NB4 (cell line): ENCODE measurements at regions not wholly inside any gene's neighbourhood (a gene's known extent, or its start where the extent isn't known, plus 50 kb on each side); places are given as distances from the start of the nearest gene placed in this dataset.
"Not testable (repeated sequence)": the region's sequence is repeated elsewhere in the genome, so short reads cannot be mapped to it uniquely, and the experiment has no call there.

Source experiments
- DNase-seq: peaks from one replicate; pipeline ENCODE4 v3.0.0; 2010; ENCODE audit warnings: low read depth
- H3K4me3 ChIP-seq: one replicate; pipeline ENCODE4 v1.5.1; 2011; ENCODE audit warnings: mild to moderate bottlenecking, low read depth, low read length, moderate library complexity
- MYC ChIP-seq: IDR thresholded peaks from 2 replicates; pipeline ENCODE4 v1.6.1; 2011; ENCODE audit warnings: low read depth, low read length
- POLR2A ChIP-seq: IDR thresholded peaks from 2 replicates; pipeline ENCODE4 v1.6.1; 2011; ENCODE audit warnings: mild to moderate bottlenecking; ENCODE audit not compliant: insufficient read length; ENCODE audit errors: extremely low read depth
- TF ChIP-seq, protein P1 (sequence below): IDR thresholded peaks from 2 replicates; pipeline ENCODE4 v1.6.1; 2011; ENCODE audit warnings: low read depth, low read length
- TF ChIP-seq, protein P2 (sequence below): IDR thresholded peaks from one replicate; pipeline ENCODE4 v1.5.1; 2012; ENCODE audit warnings: low read depth, low read length

DNA sequence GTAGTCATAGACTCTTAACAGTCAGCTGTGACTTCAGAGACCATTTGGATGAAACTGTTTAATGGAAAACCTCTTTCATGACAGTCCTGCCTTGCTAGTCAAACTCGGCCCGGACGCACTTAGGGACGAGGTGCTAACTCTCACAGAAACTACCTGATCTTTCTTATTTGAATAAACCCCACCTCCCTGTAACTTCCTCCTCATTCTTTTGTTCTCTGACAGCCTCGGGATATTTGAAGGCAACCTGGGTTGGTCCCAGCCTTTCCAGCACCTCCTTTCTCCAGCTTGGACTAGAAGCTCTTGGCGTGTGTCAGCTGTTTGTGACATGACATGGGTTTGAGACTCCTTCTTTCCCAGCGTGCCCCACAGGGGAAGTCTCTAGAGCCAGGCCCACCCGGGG, 175.3 kb upstream of the EXOC2 start:
- DNase-seq = no peak
- TF ChIP-seq, protein P1, sequence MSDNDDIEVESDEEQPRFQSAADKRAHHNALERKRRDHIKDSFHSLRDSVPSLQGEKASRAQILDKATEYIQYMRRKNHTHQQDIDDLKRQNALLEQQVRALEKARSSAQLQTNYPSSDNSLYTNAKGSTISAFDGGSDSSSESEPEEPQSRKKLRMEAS = no peak
- TF ChIP-seq MYC (no peak), POLR2A (no peak)
- TF ChIP-seq, protein P2, sequence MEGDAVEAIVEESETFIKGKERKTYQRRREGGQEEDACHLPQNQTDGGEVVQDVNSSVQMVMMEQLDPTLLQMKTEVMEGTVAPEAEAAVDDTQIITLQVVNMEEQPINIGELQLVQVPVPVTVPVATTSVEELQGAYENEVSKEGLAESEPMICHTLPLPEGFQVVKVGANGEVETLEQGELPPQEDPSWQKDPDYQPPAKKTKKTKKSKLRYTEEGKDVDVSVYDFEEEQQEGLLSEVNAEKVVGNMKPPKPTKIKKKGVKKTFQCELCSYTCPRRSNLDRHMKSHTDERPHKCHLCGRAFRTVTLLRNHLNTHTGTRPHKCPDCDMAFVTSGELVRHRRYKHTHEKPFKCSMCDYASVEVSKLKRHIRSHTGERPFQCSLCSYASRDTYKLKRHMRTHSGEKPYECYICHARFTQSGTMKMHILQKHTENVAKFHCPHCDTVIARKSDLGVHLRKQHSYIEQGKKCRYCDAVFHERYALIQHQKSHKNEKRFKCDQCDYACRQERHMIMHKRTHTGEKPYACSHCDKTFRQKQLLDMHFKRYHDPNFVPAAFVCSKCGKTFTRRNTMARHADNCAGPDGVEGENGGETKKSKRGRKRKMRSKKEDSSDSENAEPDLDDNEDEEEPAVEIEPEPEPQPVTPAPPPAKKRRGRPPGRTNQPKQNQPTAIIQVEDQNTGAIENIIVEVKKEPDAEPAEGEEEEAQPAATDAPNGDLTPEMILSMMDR = no peak
- no peak overlapping the region for H3K4me3 ChIP-seq

- TF ChIP-seq, protein P1 = no peak
- TF ChIP-seq, protein P2 = no peak
- TF ChIP-seq MYC = no peak
- TF ChIP-seq POLR2A = no peak
- DNase-seq = no peak
- H3K4me3 ChIP-seq = no peak overlapping the region
Observed at GRCh38 chr6:867378-867777, 174.4 kb upstream of the EXOC2 start.

- DNase-seq = no peak
- TF ChIP-seq MYC (no peak), POLR2A (no peak)
- TF ChIP-seq, protein P2 = no peak
- TF ChIP-seq, protein P1 = no peak
Observed at GRCh38 chr6:866316-866715, 173.4 kb upstream of the EXOC2 start.

DNA sequence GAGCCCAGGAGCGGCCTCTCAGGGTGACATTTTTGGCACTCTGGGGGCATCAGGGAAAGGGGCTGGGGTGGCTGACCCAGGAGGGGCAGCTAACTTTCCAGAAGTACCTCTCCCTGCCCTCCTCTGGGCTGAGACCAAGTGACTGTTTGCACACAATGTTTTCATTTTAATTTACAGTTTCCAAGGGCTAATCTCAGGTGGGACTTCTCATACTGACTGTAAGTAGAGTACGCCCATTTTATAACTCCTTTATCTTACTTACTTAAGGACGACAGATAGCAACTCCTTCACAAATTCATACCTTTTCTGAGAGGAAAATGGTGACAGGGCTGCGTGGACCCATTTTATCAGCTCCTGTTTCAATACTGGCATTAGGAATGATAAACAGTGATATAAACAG, 172.9 kb upstream of the EXOC2 start:
- no peak for DNase-seq
- H3K4me3 ChIP-seq = no peak overlapping the region
- TF ChIP-seq, protein P1 = no peak
- TF ChIP-seq, protein P2 = no peak
- TF ChIP-seq MYC (no peak), POLR2A (no peak)

More at GRCh38 chr6:866316-866715, 173.4 kb upstream of the EXOC2 start:
- H3K4me3 ChIP-seq = no peak overlapping the region

GRCh38 chr6:863831-864230, 170.9 kb upstream of the EXOC2 start:
- H3K4me3 ChIP-seq = no peak overlapping the region
- no peak for DNase-seq
- TF ChIP-seq, protein P2 = no peak
- no peak for TF ChIP-seq POLR2A
- TF ChIP-seq MYC = no peak
- TF ChIP-seq, protein P1 = no peak

DNA sequence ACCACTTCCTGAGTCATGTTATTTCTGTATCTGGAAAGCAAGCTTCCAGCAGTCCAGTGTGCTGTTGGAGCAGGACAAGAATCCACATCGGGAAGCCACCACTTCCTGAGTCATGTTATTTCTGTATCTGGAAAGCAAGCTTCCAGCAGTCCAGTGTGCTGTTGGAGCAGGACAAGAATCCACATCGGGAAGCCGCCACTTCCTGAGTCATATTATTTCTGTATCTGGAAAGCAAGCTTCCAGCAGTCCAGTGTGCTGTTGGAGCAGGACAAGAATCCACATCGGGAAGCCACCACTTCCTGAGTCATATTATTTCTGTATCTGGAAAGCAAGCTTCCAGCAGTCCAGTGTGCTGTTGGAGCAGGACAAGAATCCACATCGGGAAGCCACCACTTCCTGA, 170.2 kb upstream of the EXOC2 start:
- not testable (repeated sequence) for DNase-seq, H3K4me3 ChIP-seq
